NK-92 treated with Interleukin-12 subunit alpha and Interleukin-12 subunit beta, amount 100 ng/mL, for 24 hours (cell line): ENCODE measurements at regions not wholly inside any gene's neighbourhood (a gene's known extent, or its start where the extent isn't known, plus 50 kb on each side); places are given as distances from the start of the nearest gene placed in this dataset.
"Not testable (repeated sequence)": the region's sequence is repeated elsewhere in the genome, so short reads cannot be mapped to it uniquely, and the experiment has no call there.

Experiments used
- DNase-seq: peaks from one replicate; lab custom pipeline; 2025; lab: John Stamatoyannopoulos, UW

- DNase-seq = no peak
Observed at GRCh38 chr3:159378396-159379194, 576.7 kb downstream of the MFSD1 start.

DNA sequence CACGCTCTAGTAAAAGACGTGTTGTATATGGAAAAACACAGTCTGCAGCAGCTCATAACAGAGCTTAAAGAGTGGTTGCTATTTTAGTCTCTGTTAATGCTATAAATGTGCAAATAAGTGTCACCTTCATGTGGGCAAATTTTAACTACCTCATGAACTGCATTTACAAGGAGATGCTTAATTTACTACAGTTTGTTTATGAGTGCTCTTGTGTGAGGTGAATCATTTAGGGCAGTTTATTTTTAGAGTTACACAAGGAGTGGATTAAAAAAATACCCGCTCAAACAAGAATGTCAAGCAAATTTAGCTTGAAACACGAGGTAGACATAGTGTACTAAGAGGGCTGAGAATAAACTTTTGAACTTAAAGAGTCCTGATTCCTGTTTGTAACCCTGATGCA, 579.0 kb downstream of the MFSD1 start:
- no peak for DNase-seq

DNA sequence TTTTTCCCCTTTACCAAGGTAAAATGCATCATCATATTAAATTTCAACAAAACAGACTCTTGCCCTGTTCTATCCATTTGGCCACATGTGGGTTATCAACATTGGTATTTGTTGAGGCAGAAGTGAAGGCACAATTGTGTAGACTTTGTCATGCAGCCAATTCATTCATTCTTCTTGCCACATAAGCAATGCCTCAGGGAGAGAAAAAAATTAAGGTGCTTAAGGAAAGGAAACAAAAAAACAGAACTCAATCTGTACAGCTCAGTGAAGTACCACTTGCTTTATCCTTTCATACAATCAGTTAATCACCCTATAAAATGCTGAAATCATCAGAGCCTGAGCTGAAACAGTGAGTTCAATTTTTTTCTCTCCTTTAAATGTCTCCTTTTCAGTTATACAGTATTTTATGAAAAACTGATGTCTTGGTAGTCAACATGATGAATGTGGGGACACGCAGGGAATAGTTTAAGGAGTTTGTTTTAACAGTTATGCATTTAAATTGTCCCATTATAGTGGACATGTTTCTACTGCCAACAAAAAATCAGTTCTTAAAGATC, 588.9 kb downstream of the MFSD1 start:
- no peak for DNase-seq

GRCh38 chr3:159397683-159398082, 591.0 kb upstream of the IL12A start:
- not testable (repeated sequence) for DNase-seq

DNA sequence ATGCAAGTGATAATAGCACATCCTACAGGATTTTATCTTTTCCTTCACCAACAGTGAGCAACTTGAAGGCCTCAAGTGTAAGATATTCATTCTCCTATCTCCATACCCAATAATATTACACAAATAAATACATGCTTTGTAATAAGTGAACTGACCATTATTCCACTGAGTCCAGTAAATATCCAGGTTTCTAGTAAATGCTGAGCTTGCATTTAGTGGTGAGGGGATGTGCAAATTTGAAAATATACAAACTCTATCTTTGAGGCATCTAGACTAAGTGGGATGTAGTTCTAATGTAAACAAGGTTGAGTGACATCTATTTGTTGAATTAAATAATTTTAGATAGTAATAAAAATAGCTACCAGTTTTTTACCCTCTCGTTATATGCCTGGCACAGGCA, 587.6 kb upstream of the IL12A start:
- no peak for DNase-seq

GRCh38 chr3:159409711-159410110, 578.9 kb upstream of the IL12A start:
- not testable (repeated sequence) for DNase-seq

DNA sequence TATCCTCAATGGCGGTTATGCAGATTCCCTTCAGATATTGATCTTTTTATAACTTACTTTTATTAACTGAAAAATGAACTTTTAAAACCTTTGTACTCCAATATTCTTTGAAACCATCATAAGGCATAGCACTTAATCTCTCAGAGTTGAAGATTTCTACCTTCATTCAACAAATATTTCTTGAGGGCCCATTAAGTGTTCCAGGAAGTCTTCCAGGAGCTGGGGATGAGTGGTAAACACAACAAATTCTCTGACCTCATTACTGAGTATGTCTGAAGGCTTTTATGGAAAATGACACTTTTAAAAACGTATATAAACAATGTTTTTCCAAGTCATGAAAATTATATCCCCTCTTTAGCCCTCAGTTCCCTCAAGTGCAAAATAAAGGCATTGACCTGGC, 575.3 kb upstream of the IL12A start:
- no peak for DNase-seq

- DNase-seq = no peak
Observed at GRCh38 chr3:159416856-159417255, 571.8 kb upstream of the IL12A start.

- no peak for DNase-seq
Observed at GRCh38 chr3:159417761-159418160, 570.9 kb upstream of the IL12A start.

GRCh38 chr3:159418571-159419526, 569.8 kb upstream of the IL12A start:
- DNase-seq = no peak

- no peak for DNase-seq
Observed at GRCh38 chr3:159429702-159430101, 558.9 kb upstream of the IL12A start.

DNA sequence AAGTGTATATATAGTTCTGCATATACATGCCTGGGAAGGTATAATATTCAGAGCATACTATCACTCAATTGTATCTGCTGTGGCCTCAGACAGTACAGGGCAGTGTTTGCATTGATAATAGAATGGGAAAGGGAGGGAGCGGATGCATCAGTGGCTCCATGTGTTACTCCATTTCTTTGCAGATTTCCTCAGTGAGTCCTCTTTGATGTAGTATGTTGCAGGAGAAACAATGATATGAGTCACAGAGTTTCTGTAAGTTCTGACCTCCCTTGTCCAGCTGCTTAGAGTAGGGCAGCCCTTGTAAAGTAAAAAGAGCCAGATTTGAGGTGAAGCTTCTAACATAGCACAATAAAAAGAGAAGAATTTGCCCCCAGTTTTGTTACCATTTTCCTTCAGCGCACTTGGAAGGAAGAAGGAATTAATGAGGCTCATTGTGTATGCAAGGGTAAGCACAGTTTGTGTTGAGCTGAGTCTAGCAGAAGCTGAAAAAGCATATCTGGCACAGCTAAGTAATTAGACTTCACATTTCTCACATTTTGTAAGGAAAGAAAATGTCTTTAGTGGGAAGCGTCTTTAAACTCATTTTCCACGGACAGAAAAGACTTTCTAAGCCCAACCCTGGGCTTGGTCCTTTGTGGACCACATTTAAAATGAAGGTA, 555.8 kb upstream of the IL12A start:
- no peak for DNase-seq

DNA sequence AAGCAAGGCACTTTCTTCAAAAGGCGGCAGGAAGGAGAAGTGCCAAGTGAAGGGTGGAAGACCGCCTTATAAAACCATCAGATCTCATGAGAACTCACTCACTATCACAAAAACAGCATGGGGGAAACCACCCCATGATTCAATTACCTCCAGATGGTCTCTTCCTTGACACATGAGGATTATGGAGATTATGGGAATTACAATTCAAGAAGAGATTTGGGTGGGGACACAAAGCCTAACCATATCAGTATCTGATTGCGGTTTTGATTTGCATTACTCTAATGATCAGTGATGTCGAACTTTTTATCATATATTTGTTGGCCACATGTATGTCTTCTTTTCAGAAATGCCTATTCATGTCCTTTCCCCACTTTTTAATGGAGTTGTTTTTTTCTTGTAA, 549.3 kb upstream of the IL12A start:
- DNase-seq = no peak

DNA sequence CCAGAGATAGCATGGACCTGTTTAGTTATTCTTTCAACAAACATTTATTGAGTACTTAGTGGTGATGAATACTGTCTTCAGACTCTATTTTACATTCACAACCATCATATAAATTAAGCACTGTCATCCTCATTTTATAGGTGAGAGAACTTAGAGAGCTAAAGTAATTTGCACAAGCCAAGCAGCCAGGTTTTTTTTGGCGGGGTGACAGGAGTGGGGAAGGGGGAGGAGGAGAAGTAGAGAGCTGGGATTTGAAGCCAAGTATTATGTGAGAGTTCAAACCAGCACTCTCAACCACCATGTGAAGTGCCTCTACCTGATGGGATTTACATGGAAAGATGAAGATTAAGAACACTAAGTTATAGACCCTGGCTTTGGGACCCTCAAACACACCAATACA, 547.4 kb upstream of the IL12A start:
- no peak for DNase-seq

DNA sequence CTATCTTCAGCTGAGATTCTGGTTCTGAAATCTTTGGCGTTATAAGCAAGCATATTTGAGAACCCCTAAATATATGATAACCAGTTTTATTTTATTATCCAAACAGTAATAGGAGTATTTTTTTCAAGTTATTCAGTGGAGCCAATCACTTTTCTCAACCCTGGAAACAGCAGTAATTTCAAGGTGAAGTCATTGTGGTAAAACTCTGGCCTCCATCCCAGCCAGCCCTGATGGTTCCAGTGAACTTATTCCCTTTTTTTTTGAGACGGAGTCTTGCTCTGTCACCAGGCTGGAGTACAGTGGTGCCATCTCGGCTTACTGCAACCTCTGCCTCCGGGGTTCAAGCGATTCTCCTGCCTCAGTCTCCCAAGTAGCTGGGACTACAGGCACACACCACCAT, 545.4 kb upstream of the IL12A start:
- DNase-seq = no peak

GRCh38 chr3:159447841-159448240, 540.8 kb upstream of the IL12A start:
- DNase-seq = no peak

DNA sequence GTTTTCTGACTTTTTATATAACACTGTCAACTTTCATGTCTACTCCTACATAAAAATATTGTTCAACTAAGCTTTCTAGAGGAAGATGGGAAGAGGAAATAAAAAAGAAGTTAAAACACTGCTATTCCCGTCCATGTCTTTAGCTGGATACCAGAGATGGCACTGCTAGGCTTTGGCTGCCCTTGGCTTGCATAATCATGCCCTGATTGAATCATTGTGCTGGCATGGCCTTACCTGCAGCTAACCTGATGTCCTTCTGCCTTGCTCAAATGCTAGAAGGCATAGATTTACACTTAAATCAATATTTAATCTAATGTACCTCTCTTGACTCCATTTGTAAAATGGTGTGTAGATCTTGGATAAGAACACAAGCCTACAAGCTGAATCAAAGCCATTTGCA, 539.7 kb upstream of the IL12A start:
- DNase-seq = no peak

GRCh38 chr3:159451067-159451466, 537.6 kb upstream of the IL12A start:
- DNase-seq = no peak

DNA sequence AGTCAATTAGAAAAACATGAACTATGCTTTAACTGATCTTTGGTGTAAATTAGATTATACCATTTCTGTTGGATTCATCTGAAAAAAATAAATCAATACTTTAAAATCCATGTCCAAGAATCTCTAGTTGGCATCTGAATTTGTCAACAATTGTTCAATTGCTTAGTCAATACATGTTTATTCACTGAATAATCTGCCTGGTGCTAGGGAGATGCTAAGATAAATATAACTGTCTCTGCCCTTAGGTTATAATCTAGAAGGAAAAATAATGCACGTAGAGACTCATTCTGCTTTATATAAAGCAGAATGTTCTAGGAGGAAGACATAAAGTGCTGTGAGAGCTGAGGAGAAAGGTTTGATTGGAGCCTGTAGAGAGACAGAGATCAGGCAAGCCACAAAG, 537.2 kb upstream of the IL12A start:
- DNase-seq = no peak

- DNase-seq = no peak
Observed at GRCh38 chr3:159453036-159453435, 535.6 kb upstream of the IL12A start.

- DNase-seq = no peak
Observed at GRCh38 chr3:159453945-159454344, 534.7 kb upstream of the IL12A start.

DNA sequence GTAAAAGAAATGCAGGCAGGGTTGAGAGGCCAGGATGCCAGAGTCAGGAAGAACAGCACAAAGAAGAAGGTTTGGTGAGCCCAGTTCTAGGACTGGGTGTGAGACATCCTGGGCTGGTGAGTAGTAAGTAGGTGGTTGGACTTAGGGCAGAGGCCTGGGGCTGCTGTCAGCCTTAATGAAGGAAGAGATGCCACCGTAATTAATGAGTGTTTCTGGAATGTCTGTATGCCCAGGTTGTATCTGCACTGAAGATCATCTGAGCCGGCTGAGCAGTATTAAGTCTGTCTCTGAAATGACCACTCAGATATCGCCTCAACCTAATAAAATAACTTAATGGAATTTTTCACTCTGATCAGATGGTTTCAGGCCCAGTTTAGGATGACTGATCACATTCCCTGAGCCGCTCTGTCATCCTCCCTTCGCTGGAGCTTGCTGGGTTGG, 532.9 kb upstream of the IL12A start:
- no peak for DNase-seq
